CD4-positive, CD25-positive, alpha-beta regulatory T cell (primary cell): ENCODE measurements at regions not wholly inside any gene's neighbourhood (a gene's known extent, or its start where the extent isn't known, plus 50 kb on each side); places are given as distances from the start of the nearest gene placed in this dataset.
A peak's percentile ranks its signal among the peaks of the same experiment; 100 is the strongest.
"Not testable (repeated sequence)": the region's sequence is repeated elsewhere in the genome, so short reads cannot be mapped to it uniquely, and the experiment has no call there.

Experiments used
- ATAC-seq, 2 donors: fragments of 150-1000 bp; cut with Tn5 transposase; one replicate each; pipeline ENCODE4 v1.10.0; 2021; ENCODE audit warnings: low read depth in 2 of 2, moderate number of reproducible peaks in 2 of 2, moderate library complexity in 1 of 2
- DNase-seq, 3 donors: peaks; one replicate each; pipeline versions ENCODE4 v3.0.0 to v3.0.0-alpha.2; 2012 to 2022; ENCODE audit warnings: mixed read lengths in 1 of 3
- H3K27ac ChIP-seq: one replicate; pipeline ENCODE4 v1.7.0; 2013; ENCODE audit warnings: mild to moderate bottlenecking, low read length; ENCODE audit not compliant: insufficient read depth, poor library complexity, severe bottlenecking
- H3K27me3 ChIP-seq: one replicate; pipeline ENCODE4 v1.7.0; 2013; ENCODE audit warnings: low read length; ENCODE audit not compliant: control insufficient read depth, insufficient read depth
- H3K36me3 ChIP-seq: one replicate; pipeline ENCODE4 v1.7.0; 2013; ENCODE audit warnings: mild to moderate bottlenecking, low read length, moderate library complexity; ENCODE audit not compliant: control insufficient read depth, insufficient read depth
- H3K4me1 ChIP-seq: 2 replicates; pipeline ENCODE4 v1.7.0; 2013; ENCODE audit warnings: mild to moderate bottlenecking, low read length; ENCODE audit not compliant: insufficient read depth, control insufficient read depth, poor library complexity, severe bottlenecking
- H3K4me3 ChIP-seq: one replicate; pipeline ENCODE4 v1.7.0; 2013; ENCODE audit warnings: low read depth, mild to moderate bottlenecking, low read length, moderate library complexity
- H3K9me3 ChIP-seq, 2 experiments: 1 replicate in 1 of 2; 2 replicates in 1 of 2; pipeline ENCODE4 v1.7.0; 2013; ENCODE audit warnings: low read length in 2 of 2, mild to moderate bottlenecking in 1 of 2, moderate library complexity in 1 of 2; ENCODE audit not compliant: control insufficient read depth in 2 of 2
- H3K27ac Mint-ChIP-seq, 3 donors: one replicate each; pipeline ENCODE4 v1.8.0; 2020 to 2022; ENCODE audit warnings: mild to moderate bottlenecking in 3 of 3, mixed read lengths in 3 of 3, moderate library complexity in 2 of 3
- H3K27me3 Mint-ChIP-seq: one replicate; pipeline ENCODE4 v1.8.0; 2022; ENCODE audit warnings: mild to moderate bottlenecking, mixed read lengths
- H3K36me3 Mint-ChIP-seq: one replicate; pipeline ENCODE4 v1.8.0; 2020; ENCODE audit warnings: mixed read lengths
- H3K4me1 Mint-ChIP-seq, 4 donors: one replicate each; pipeline ENCODE4 v1.8.0; 2020 to 2022; ENCODE audit warnings: mixed read lengths in 4 of 4, mild to moderate bottlenecking in 1 of 4
- H3K4me3 Mint-ChIP-seq, 4 donors: one replicate each; pipeline ENCODE4 v1.8.0; 2020 to 2022; ENCODE audit warnings: mild to moderate bottlenecking in 4 of 4, mixed read lengths in 4 of 4, moderate library complexity in 3 of 4
- H3K9me3 Mint-ChIP-seq, 7 donors: one replicate each; pipeline ENCODE4 v1.8.0; 2020 to 2022; ENCODE audit warnings: mixed read lengths in 7 of 7, mild to moderate bottlenecking in 3 of 7, moderate library complexity in 2 of 7

- Mint-ChIP-seq H3K27me3 (peaks cover 43% of the 10 kb centered on the region), H3K4me1 (peaks cover 0 to under 1% (median 0%) of the 10 kb centered on the region in 4 donors), H3K4me3 (no peak overlapping the region), H3K36me3 (no peaks in the 10 kb centered on the region), H3K27ac (no peak overlapping the region), H3K9me3 (no peaks in the 10 kb centered on the region)
- Histone ChIP-seq H3K27ac (no peak overlapping the region), H3K4me3 (no peak overlapping the region), H3K36me3 (no peaks in the 10 kb centered on the region), H3K9me3 (no peaks in the 10 kb centered on the region), H3K4me1 (no peaks in the 10 kb centered on the region), H3K27me3 (peaks cover 15% of the 10 kb centered on the region)
- no peak for DNase-seq
- no peak for ATAC-seq
Measured at GRCh38 chr14:106044515-106044914, 518.1 kb downstream of the TMEM121 start.

GRCh38 chr14:106044949-106045596 is 518.7 kb downstream of the TMEM121 start:
- Histone ChIP-seq H3K9me3 (no peaks in the 10 kb centered on the region), H3K4me3 (no peak overlapping the region), H3K27ac (no peak overlapping the region), H3K4me1 (no peaks in the 10 kb centered on the region), H3K36me3 (no peaks in the 10 kb centered on the region), H3K27me3 (peaks cover 15% of the 10 kb centered on the region)
- no peak overlapping the region for H3K27ac Mint-ChIP-seq
- H3K4me1 Mint-ChIP-seq, result no peaks in the 10 kb centered on the region
- peaks cover 0 to 2% (median 0%) of the 10 kb centered on the region in 7 donors for H3K9me3 Mint-ChIP-seq
- H3K27me3 Mint-ChIP-seq, result peaks cover 43% of the 10 kb centered on the region
- H3K4me3 Mint-ChIP-seq, result no peak overlapping the region
- no peaks in the 10 kb centered on the region for H3K36me3 Mint-ChIP-seq
- peak; percentile 88 to 89 for ATAC-seq
- peak; percentile 55 to 84 (median 68) for DNase-seq

GRCh38 chr14:106051796-106052195 is 525.4 kb downstream of the TMEM121 start:
- no peak overlapping the region for H3K27ac Mint-ChIP-seq
- peaks cover 30% of the 10 kb centered on the region for H3K27me3 Mint-ChIP-seq
- H3K27me3 ChIP-seq, result peaks cover 10% of the 10 kb centered on the region

GRCh38 chr14:106055289-106055688 is 528.9 kb downstream of the TMEM121 start:
- Histone ChIP-seq H3K36me3 (no peaks in the 10 kb centered on the region), H3K9me3 (no peaks in the 10 kb centered on the region), H3K4me3 (no peak overlapping the region), H3K27me3 (peaks cover 16% of the 10 kb centered on the region), H3K27ac (no peak overlapping the region), H3K4me1 (no peaks in the 10 kb centered on the region)
- ATAC-seq (no peak), DNase-seq (peak in 1 of 3 donors; percentile 7)
- peaks cover 0 to 4% (median 0%) of the 10 kb centered on the region in 4 donors for H3K4me1 Mint-ChIP-seq
- H3K27me3 Mint-ChIP-seq, result peaks cover 38% of the 10 kb centered on the region
- no peaks in the 10 kb centered on the region for H3K36me3 Mint-ChIP-seq
- no peak overlapping the region for H3K27ac Mint-ChIP-seq
- peaks cover 0 to 7% (median 0%) of the 10 kb centered on the region in 7 donors for H3K9me3 Mint-ChIP-seq
- H3K4me3 Mint-ChIP-seq, result no peak overlapping the region

More at GRCh38 chr14:106051796-106052195, 525.4 kb downstream of the TMEM121 start:
- Mint-ChIP-seq H3K36me3 (no peaks in the 10 kb centered on the region), H3K9me3 (peaks cover 0 to 7% (median 0%) of the 10 kb centered on the region in 7 donors), H3K4me1 (peaks cover 0 to 4% (median 0%) of the 10 kb centered on the region in 4 donors), H3K4me3 (no peak overlapping the region)
- no peak for ATAC-seq
- Histone ChIP-seq H3K4me1 (no peaks in the 10 kb centered on the region), H3K27ac (no peak overlapping the region), H3K9me3 (no peaks in the 10 kb centered on the region), H3K4me3 (no peak overlapping the region), H3K36me3 (no peaks in the 10 kb centered on the region)
- DNase-seq, result peak in 1 of 3 donors; percentile 7

- peaks cover 57% of the 10 kb centered on the region for H3K27me3 Mint-ChIP-seq
- Histone ChIP-seq H3K9me3 (no peaks in the 10 kb centered on the region), H3K4me1 (peaks cover 3% of the 10 kb centered on the region), H3K27ac (no peak overlapping the region), H3K4me3 (no peak overlapping the region), H3K36me3 (no peaks in the 10 kb centered on the region), H3K27me3 (peaks cover 16% of the 10 kb centered on the region)
- no peak overlapping the region for H3K4me3 Mint-ChIP-seq
- peaks cover 4 to 21% (median 11%) of the 10 kb centered on the region in 4 donors for H3K4me1 Mint-ChIP-seq
- no peaks in the 10 kb centered on the region for H3K36me3 Mint-ChIP-seq
- H3K9me3 Mint-ChIP-seq, result peaks cover 0 to 2% (median 0%) of the 10 kb centered on the region in 7 donors
- H3K27ac Mint-ChIP-seq, result no peak overlapping the region
- ATAC-seq (no peak), DNase-seq (no peak)
Measured at GRCh38 chr14:106058342-106058741, 532.0 kb downstream of the TMEM121 start.

GRCh38 chr14:106060276-106060975 is 534.0 kb downstream of the TMEM121 start:
- peaks cover 0 to 2% (median 0%) of the 10 kb centered on the region in 7 donors for H3K9me3 Mint-ChIP-seq
- no peak overlapping the region for H3K4me3 ChIP-seq
- no peaks in the 10 kb centered on the region for H3K9me3 ChIP-seq
- H3K4me1 Mint-ChIP-seq, result peaks cover 4 to 17% (median 11%) of the 10 kb centered on the region in 4 donors
- no peak overlapping the region for H3K27ac ChIP-seq
- no peaks in the 10 kb centered on the region for H3K36me3 ChIP-seq
- ATAC-seq, result no peak
- no peak overlapping the region for H3K4me3 Mint-ChIP-seq
- DNase-seq, result no peak
- peaks cover 16% of the 10 kb centered on the region for H3K27me3 ChIP-seq
- no peak overlapping the region for H3K27ac Mint-ChIP-seq
- no peaks in the 10 kb centered on the region for H3K36me3 Mint-ChIP-seq
- peaks cover 3% of the 10 kb centered on the region for H3K4me1 ChIP-seq
- H3K27me3 Mint-ChIP-seq, result peaks cover 66% of the 10 kb centered on the region

- DNase-seq, result peak; percentile 48 to 88 (median 81)
- H3K9me3 Mint-ChIP-seq, H3K9me3 ChIP-seq, H3K4me1 ChIP-seq, H3K27ac ChIP-seq, H3K36me3 ChIP-seq, H3K36me3 Mint-ChIP-seq: not testable (repeated sequence)
- H3K4me3 Mint-ChIP-seq, result peak overlapping the region in 2 of 4 donors; percentile 5 to 16
- Histone ChIP-seq H3K4me3 (peak overlapping the region; percentile 35), H3K27me3 (peaks cover 15% of the 10 kb centered on the region)
- H3K27ac Mint-ChIP-seq, result peak overlapping the region in 1 of 3 donors; percentile 63
- peaks cover 4 to 17% (median 11%) of the 10 kb centered on the region in 4 donors for H3K4me1 Mint-ChIP-seq
- H3K27me3 Mint-ChIP-seq, result peaks cover 72% of the 10 kb centered on the region
- peak; percentile 78 to 92 for ATAC-seq
Measured at GRCh38 chr14:106061877-106062500, 535.6 kb downstream of the TMEM121 start.
